ENCODE measurements at regions not wholly inside any gene's neighbourhood (a gene's known extent, or its start where the extent isn't known, plus 50 kb on each side); places are given as distances from the start of the nearest gene placed in this dataset.

- Histone ChIP-seq H3K27me3 (ENCODE audit: control insufficient read depth in 2 of 2, insufficient read depth in 1 of 2, low read length in 1 of 2) (no peaks in the 10 kb centered on the region), H3K4me3 (ENCODE audit: low read length in 2 of 2) (no peak overlapping the region), H3K4me1 (ENCODE audit: control insufficient read depth in 2 of 2, insufficient read depth in 2 of 2, low read length in 2 of 2) (no peaks in the 10 kb centered on the region), H3K36me3 (ENCODE audit: control insufficient read depth in 2 of 2, insufficient read depth in 2 of 2, low read length in 1 of 2) (no peaks in the 10 kb centered on the region), H3K27ac (ENCODE audit: low read depth in 1 of 2, low read length in 1 of 2) (no peak overlapping the region), H3K9me3 (ENCODE audit: control insufficient read depth in 2 of 2, insufficient read depth in 1 of 2, low read length in 1 of 2) (no peaks in the 10 kb centered on the region)
- no peak for DNase-seq (ENCODE audit: low read depth in 6 of 9, low spot score in 9 of 9)
- WGBS: 86% methylated on average over 10 of the region's 10 CpGs
These were observed 160.7 kb upstream of the LDB2 start for GRCh38 chr4:17058916-17059741.

- DNase-seq (ENCODE audit: low read depth in 6 of 9, low spot score in 9 of 9): no peak
- H3K4me3 ChIP-seq (ENCODE audit: low read length in 2 of 2): no peak overlapping the region
- no peaks in the 10 kb centered on the region for H3K4me1 ChIP-seq (ENCODE audit: control insufficient read depth in 2 of 2, insufficient read depth in 2 of 2, low read length in 2 of 2)
- no peaks in the 10 kb centered on the region for H3K36me3 ChIP-seq (ENCODE audit: control insufficient read depth in 2 of 2, insufficient read depth in 2 of 2, low read length in 1 of 2)
- no peaks in the 10 kb centered on the region for H3K27me3 ChIP-seq (ENCODE audit: control insufficient read depth in 2 of 2, insufficient read depth in 1 of 2, low read length in 1 of 2)
- H3K9me3 ChIP-seq (ENCODE audit: control insufficient read depth in 2 of 2, insufficient read depth in 1 of 2, low read length in 1 of 2): no peaks in the 10 kb centered on the region
- 95% methylated on average over 4 of the region's 4 CpGs for WGBS
- no peak overlapping the region for H3K27ac ChIP-seq (ENCODE audit: low read depth in 1 of 2, low read length in 1 of 2)
These were observed 160.1 kb upstream of the LDB2 start for GRCh38 chr4:17058536-17058915.

DNA sequence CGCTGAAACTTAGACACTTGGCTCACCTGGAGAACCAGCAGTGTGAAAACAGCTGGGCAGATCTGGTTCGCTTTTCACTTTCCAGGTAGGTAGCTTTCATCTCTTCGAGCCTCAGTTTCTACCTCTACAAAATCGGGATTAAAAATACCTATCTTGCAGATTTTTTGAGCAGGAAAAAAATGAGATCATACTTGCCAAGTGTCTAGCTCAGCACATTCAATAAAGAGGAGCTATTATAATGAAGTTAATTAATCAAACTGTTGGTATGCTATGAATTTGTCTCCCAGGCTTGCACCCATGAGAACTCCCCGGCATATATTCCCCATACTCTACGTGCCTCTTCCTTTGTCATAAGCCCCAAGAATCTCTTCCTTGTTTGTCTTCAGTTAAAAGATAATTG lies 158.6 kb upstream of the LDB2 start:
- WGBS: 96% methylated on average over 6 of the region's 6 CpGs
- no peaks in the 10 kb centered on the region for H3K27me3 ChIP-seq (ENCODE audit: control insufficient read depth in 2 of 2, insufficient read depth in 1 of 2, low read length in 1 of 2)
- no peaks in the 10 kb centered on the region for H3K9me3 ChIP-seq (ENCODE audit: control insufficient read depth in 2 of 2, insufficient read depth in 1 of 2, low read length in 1 of 2)
- no peaks in the 10 kb centered on the region for H3K4me1 ChIP-seq (ENCODE audit: control insufficient read depth in 2 of 2, insufficient read depth in 2 of 2, low read length in 2 of 2)
- no peak for DNase-seq (ENCODE audit: low read depth in 6 of 9, low spot score in 9 of 9)
- no peaks in the 10 kb centered on the region for H3K36me3 ChIP-seq (ENCODE audit: control insufficient read depth in 2 of 2, insufficient read depth in 2 of 2, low read length in 1 of 2)
- H3K27ac ChIP-seq (ENCODE audit: low read depth in 1 of 2, low read length in 1 of 2): no peak overlapping the region
- H3K4me3 ChIP-seq (ENCODE audit: low read length in 2 of 2): no peak overlapping the region

DNA sequence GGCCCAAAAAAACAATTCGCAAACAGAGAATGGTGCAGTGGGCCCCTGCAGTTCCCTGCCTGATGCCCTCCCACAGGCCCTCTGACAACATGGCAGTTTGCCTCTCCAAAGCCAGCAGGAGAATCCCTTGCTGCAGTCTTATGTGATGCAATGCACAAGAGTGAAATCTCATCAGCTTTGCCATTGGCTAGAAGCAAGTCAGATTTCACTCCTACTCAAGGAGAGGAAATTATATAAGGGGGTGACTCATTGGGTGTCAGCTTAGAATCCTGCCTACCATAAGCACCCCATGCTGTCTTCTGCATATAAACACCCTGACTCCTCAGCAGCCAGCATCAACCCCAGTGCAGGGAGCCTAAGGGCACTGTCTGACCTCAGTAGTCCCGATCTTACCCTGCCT lies 157.3 kb upstream of the LDB2 start:
- H3K4me3 ChIP-seq (ENCODE audit: low read length in 2 of 2): no peak overlapping the region
- H3K9me3 ChIP-seq (ENCODE audit: control insufficient read depth in 2 of 2, insufficient read depth in 1 of 2, low read length in 1 of 2): no peaks in the 10 kb centered on the region
- no peak overlapping the region for H3K27ac ChIP-seq (ENCODE audit: low read depth in 1 of 2, low read length in 1 of 2)
- H3K36me3 ChIP-seq (ENCODE audit: control insufficient read depth in 2 of 2, insufficient read depth in 2 of 2, low read length in 1 of 2): no peaks in the 10 kb centered on the region
- H3K4me1 ChIP-seq (ENCODE audit: control insufficient read depth in 2 of 2, insufficient read depth in 2 of 2, low read length in 2 of 2): no peaks in the 10 kb centered on the region
- no peak for DNase-seq (ENCODE audit: low read depth in 6 of 9, low spot score in 9 of 9)
- 97% methylated on average over 2 of the region's 2 CpGs for WGBS
- no peaks in the 10 kb centered on the region for H3K27me3 ChIP-seq (ENCODE audit: control insufficient read depth in 2 of 2, insufficient read depth in 1 of 2, low read length in 1 of 2)

DNA sequence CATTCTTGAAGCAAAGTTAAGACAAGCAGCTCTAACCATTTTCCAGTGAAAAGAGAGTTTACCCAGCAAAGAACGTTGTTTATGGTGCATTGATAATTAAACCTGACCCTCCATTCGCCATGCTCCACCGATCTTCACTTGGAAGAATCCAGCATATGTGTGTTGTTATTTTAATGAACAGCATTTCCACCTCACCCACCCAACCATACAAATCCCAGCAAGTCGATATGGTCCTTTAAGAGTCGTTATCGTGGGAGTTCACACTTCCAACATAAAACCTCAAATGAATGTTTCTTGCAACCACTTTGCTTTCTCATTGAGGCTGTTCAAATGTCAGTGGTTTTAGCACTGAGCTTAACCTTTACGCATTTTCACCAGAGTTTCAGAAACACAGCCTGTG lies 147.4 kb upstream of the LDB2 start:
- DNase-seq (ENCODE audit: low read depth in 6 of 9, low spot score in 9 of 9): no peak
- Histone ChIP-seq H3K27me3 (ENCODE audit: control insufficient read depth in 2 of 2, insufficient read depth in 1 of 2, low read length in 1 of 2) (no peaks in the 10 kb centered on the region), H3K36me3 (ENCODE audit: control insufficient read depth in 2 of 2, insufficient read depth in 2 of 2, low read length in 1 of 2) (no peaks in the 10 kb centered on the region), H3K9me3 (ENCODE audit: control insufficient read depth in 2 of 2, insufficient read depth in 1 of 2, low read length in 1 of 2) (no peaks in the 10 kb centered on the region), H3K4me3 (ENCODE audit: low read length in 2 of 2) (no peak overlapping the region), H3K4me1 (ENCODE audit: control insufficient read depth in 2 of 2, insufficient read depth in 2 of 2, low read length in 2 of 2) (no peaks in the 10 kb centered on the region), H3K27ac (ENCODE audit: low read depth in 1 of 2, low read length in 1 of 2) (no peak overlapping the region)
- WGBS: 95% methylated on average over 7 of the region's 7 CpGs

- H3K9me3 ChIP-seq (ENCODE audit: control insufficient read depth in 2 of 2, insufficient read depth in 1 of 2, low read length in 1 of 2): no peaks in the 10 kb centered on the region
- no peak overlapping the region for H3K4me3 ChIP-seq (ENCODE audit: low read length in 2 of 2)
- H3K4me1 ChIP-seq (ENCODE audit: control insufficient read depth in 2 of 2, insufficient read depth in 2 of 2, low read length in 2 of 2): no peaks in the 10 kb centered on the region
- no peaks in the 10 kb centered on the region for H3K36me3 ChIP-seq (ENCODE audit: control insufficient read depth in 2 of 2, insufficient read depth in 2 of 2, low read length in 1 of 2)
- no peak for DNase-seq (ENCODE audit: low read depth in 6 of 9, low spot score in 9 of 9)
- WGBS: 68% methylated on average over 7 of the region's 7 CpGs
- no peak overlapping the region for H3K27ac ChIP-seq (ENCODE audit: low read depth in 1 of 2, low read length in 1 of 2)
- H3K27me3 ChIP-seq (ENCODE audit: control insufficient read depth in 2 of 2, insufficient read depth in 1 of 2, low read length in 1 of 2): no peaks in the 10 kb centered on the region
These were observed 140.2 kb upstream of the LDB2 start for GRCh38 chr4:17038510-17039176.

- no peak overlapping the region for H3K27ac ChIP-seq (ENCODE audit: low read depth in 1 of 2, low read length in 1 of 2)
- no peak overlapping the region for H3K4me3 ChIP-seq (ENCODE audit: low read length in 2 of 2)
- H3K9me3 ChIP-seq (ENCODE audit: control insufficient read depth in 2 of 2, insufficient read depth in 1 of 2, low read length in 1 of 2): no peaks in the 10 kb centered on the region
- no peaks in the 10 kb centered on the region for H3K36me3 ChIP-seq (ENCODE audit: control insufficient read depth in 2 of 2, insufficient read depth in 2 of 2, low read length in 1 of 2)
- DNase-seq (ENCODE audit: low read depth in 6 of 9, low spot score in 9 of 9): no peak
- WGBS: 87% methylated on average over 5 of the region's 5 CpGs
- no peaks in the 10 kb centered on the region for H3K27me3 ChIP-seq (ENCODE audit: control insufficient read depth in 2 of 2, insufficient read depth in 1 of 2, low read length in 1 of 2)
- H3K4me1 ChIP-seq (ENCODE audit: control insufficient read depth in 2 of 2, insufficient read depth in 2 of 2, low read length in 2 of 2): no peaks in the 10 kb centered on the region
These were observed 135.3 kb upstream of the LDB2 start for GRCh38 chr4:17033768-17034181.

DNA sequence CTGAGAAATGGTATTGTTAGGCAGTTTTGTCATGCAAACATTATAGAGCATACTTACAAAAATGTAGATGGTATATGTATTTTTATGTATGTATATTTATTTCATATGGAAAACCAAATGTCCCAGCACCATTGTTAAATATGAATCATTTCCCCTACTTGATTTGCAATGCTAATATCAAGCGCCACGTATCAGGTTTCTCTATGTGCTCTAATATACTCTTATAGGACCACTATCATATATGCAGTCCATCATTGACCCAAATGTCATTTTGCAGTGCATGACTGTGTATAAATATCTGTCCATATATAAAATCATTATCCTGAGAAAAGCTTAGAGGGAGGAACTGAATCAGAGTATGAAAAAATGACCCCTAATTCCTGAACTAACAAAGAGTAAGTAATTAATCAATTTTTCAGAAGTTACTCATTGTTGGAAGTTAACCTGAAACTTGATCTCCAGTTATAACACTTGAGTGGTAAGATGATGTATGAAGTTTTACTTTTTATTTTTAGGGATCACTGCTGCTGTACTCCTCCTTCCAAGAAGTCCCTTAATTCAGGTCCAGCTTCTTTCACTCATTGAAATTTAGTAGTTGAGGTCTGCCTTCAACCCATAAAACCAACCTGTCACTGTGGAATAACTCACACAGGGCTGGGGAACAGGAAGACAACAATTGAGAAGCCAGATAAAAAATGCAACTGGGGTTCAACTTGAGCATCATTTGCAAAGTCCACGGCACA lies 134.8 kb upstream of the LDB2 start:
- Histone ChIP-seq H3K4me1 (ENCODE audit: control insufficient read depth in 2 of 2, insufficient read depth in 2 of 2, low read length in 2 of 2) (no peaks in the 10 kb centered on the region), H3K9me3 (ENCODE audit: control insufficient read depth in 2 of 2, insufficient read depth in 1 of 2, low read length in 1 of 2) (no peaks in the 10 kb centered on the region), H3K27ac (ENCODE audit: low read depth in 1 of 2, low read length in 1 of 2) (no peak overlapping the region), H3K4me3 (ENCODE audit: low read length in 2 of 2) (no peak overlapping the region), H3K36me3 (ENCODE audit: control insufficient read depth in 2 of 2, insufficient read depth in 2 of 2, low read length in 1 of 2) (no peaks in the 10 kb centered on the region), H3K27me3 (ENCODE audit: control insufficient read depth in 2 of 2, insufficient read depth in 1 of 2, low read length in 1 of 2) (no peaks in the 10 kb centered on the region)
- no peak for DNase-seq (ENCODE audit: low read depth in 6 of 9, low spot score in 9 of 9)
- WGBS: 92% methylated on average over 3 of the region's 3 CpGs

GRCh38 chr4:17030543-17030942 lies 132.1 kb upstream of the LDB2 start:
- 92% methylated on average over 1 of the region's 1 CpG for WGBS
- Histone ChIP-seq H3K27ac (ENCODE audit: low read depth in 1 of 2, low read length in 1 of 2) (no peak overlapping the region), H3K27me3 (ENCODE audit: control insufficient read depth in 2 of 2, insufficient read depth in 1 of 2, low read length in 1 of 2) (no peaks in the 10 kb centered on the region), H3K4me1 (ENCODE audit: control insufficient read depth in 2 of 2, insufficient read depth in 2 of 2, low read length in 2 of 2) (no peaks in the 10 kb centered on the region), H3K4me3 (ENCODE audit: low read length in 2 of 2) (no peak overlapping the region), H3K9me3 (ENCODE audit: control insufficient read depth in 2 of 2, insufficient read depth in 1 of 2, low read length in 1 of 2) (no peaks in the 10 kb centered on the region), H3K36me3 (ENCODE audit: control insufficient read depth in 2 of 2, insufficient read depth in 2 of 2, low read length in 1 of 2) (no peaks in the 10 kb centered on the region)
- no peak for DNase-seq (ENCODE audit: low read depth in 6 of 9, low spot score in 9 of 9)

Data from thymus (tissue), 11 donors.